HG03135 (cell line): ENCODE measurements at regions not wholly inside any gene's neighbourhood (a gene's known extent, or its start where the extent isn't known, plus 50 kb on each side); places are given as distances from the start of the nearest gene placed in this dataset.
"Not testable (repeated sequence)": the region's sequence is repeated elsewhere in the genome, so short reads cannot be mapped to it uniquely, and the experiment has no call there.

Experiments
- ATAC-seq: cut with Tn5 transposase; IDR thresholded peaks from one replicate; pipeline ENCODE4 v1.9.1; 2021; ENCODE audit warnings: mild to moderate bottlenecking, moderate library complexity; ENCODE audit not compliant: unreplicated experiment

GRCh38 chr6:139698526-139699176 lies 324.2 kb upstream of the CITED2 start:
- ATAC-seq: no peak

- not testable (repeated sequence) for ATAC-seq
These were observed 323.4 kb upstream of the CITED2 start for GRCh38 chr6:139697856-139698255.

- not testable (repeated sequence) for ATAC-seq
These were observed 322.5 kb upstream of the CITED2 start for GRCh38 chr6:139696991-139697390.

- no peak for ATAC-seq
These were observed 320.9 kb upstream of the CITED2 start for GRCh38 chr6:139695361-139695760.

GRCh38 chr6:139693735-139694134 lies 319.3 kb upstream of the CITED2 start:
- ATAC-seq: no peak

DNA sequence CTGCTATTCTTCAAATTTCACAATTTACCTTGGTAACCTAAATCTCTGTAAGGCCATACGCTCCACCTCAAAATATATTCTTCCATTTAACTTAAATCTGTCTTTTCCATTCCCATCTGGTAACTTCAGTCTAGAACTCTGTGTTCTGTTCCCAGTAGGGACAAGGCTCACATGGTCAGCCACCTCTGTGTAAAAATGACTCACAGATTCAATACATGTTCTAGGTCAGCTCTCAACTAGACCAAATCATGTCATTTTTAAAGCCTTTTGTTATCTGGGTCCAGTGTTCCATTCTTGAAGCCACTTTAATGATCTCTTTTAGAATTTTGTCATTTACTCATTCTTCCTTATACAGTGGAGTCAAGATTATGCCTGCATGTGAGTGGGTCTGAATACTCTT lies 315.6 kb upstream of the CITED2 start:
- ATAC-seq: no peak

- no peak for ATAC-seq
These were observed 312.6 kb upstream of the CITED2 start for GRCh38 chr6:139687055-139687454.

GRCh38 chr6:139686308-139686707 lies 311.9 kb upstream of the CITED2 start:
- no peak for ATAC-seq

GRCh38 chr6:139685009-139685408 lies 310.6 kb upstream of the CITED2 start:
- ATAC-seq: no peak

DNA sequence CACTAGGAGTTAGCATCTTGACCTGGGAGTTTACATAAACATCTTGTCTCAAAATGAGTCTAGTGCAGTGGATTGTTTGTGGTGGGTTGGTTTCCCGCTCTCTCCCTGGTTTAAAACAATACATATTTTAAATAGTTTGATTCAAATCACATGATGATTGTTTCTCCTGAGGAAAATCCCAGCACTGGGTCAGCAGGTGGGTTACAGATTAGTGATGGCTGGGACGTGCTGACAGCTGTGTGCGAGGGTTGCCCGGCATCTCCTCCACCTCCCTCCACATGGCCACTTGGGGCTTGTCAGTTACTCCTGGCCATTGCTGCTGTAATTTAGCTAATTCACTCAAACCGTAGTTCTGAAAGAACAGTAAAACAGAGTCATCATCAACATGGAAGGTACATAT lies 306.4 kb upstream of the CITED2 start:
- ATAC-seq: no peak

DNA sequence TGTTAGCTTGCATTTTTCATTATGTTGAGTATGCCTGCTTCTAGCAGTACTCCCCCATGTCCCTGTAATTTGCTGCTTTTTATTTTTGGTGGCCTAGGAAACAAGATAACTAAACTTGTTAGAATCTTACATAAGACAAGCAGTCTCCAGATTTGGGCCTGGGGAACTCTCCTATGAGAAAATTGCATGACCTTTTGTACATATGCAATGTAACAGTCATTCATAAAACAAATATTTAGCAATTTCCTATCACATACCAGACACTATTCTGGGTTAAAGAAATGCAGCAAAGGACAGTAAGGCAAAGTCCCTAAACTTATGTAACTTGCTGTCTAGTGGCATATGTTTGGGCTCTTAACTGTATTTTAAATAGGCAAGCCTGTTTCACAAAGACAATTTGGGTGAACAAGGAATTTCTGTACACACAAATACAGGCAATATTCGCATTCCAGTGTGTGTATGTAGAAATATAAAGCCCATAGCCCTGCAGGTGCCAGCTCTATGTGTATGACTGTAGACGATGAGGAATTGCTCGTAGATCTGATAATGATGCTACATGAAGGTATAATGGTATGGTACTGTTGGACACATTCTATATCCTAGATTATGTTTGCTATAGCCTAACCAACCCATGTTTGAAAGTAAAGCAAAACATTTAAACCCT lies 305.2 kb upstream of the CITED2 start:
- ATAC-seq: no peak

GRCh38 chr6:139676718-139677117 lies 302.3 kb upstream of the CITED2 start:
- ATAC-seq: no peak

- ATAC-seq: no peak
These were observed 291.8 kb upstream of the CITED2 start for GRCh38 chr6:139666284-139666683.

- no peak for ATAC-seq
These were observed 289.5 kb upstream of the CITED2 start for GRCh38 chr6:139663996-139664395.

DNA sequence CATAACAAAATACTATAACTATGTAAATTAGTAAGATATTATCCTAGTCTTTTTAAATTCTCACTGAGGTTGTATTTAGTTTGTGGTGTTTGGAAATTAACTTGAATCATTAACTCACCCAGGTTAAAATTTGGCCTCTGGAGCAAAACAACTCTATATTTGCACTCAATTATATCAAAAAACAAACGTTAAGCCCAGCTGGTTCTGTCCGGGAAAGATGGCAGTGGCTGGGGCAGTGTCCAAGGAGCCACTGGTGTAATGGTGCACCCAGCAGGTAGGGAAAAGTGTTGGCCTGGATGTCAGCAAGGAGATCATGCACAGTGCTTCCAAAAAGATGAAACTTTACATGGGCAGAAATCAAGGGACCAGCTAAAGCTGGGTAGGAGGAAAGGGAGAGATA lies 285.3 kb upstream of the CITED2 start:
- ATAC-seq: no peak

DNA sequence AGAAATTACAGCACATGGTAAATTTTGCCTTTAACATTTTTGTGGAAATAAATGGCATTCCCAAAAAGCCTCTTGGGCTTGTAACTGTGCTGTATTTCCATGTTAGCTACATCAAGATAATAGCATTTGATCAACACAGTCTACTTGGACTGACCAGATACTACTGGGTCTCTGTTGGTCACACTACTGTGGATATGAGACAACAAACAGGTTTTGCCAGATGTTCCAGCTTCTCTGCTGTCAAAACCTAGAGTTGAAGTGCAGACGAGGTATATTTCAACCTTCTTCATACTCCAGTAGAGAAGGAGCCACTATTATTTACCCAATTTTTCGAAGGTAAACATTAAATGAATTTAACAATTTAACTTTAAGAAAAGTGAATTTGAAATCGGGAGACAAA lies 284.7 kb upstream of the CITED2 start:
- ATAC-seq: no peak

- ATAC-seq: no peak
These were observed 282.7 kb upstream of the CITED2 start for GRCh38 chr6:139657119-139657518.

GRCh38 chr6:139655783-139656705 lies 281.6 kb upstream of the CITED2 start:
- ATAC-seq: no peak

GRCh38 chr6:139654888-139655782 lies 280.7 kb upstream of the CITED2 start:
- ATAC-seq: no peak

- ATAC-seq: no peak
These were observed 279.9 kb upstream of the CITED2 start for GRCh38 chr6:139654309-139654708.

- no peak for ATAC-seq
These were observed 278.7 kb upstream of the CITED2 start for GRCh38 chr6:139653111-139653510.
